Astrocyte (in vitro differentiated cells and primary cell): ENCODE measurements at regions not wholly inside any gene's neighbourhood (a gene's known extent, or its start where the extent isn't known, plus 50 kb on each side); places are given as distances from the start of the nearest gene placed in this dataset.

Source experiments
- DNase-seq: peaks from one replicate; pipeline ENCODE4 v3.0.0-alpha.2; 2010; ENCODE audit warnings: low read depth
- FAIRE-seq: peaks from 2 replicates; lab custom pipeline; 2011; peaks lifted over from hg19 to GRCh38; lab: Jason Lieb, UNC
- H2AFZ ChIP-seq: 2 replicates; pipeline ENCODE4 v1.6.0; 2012; ENCODE audit warnings: low read depth, low read length, inconsistent platforms
- H3K27ac ChIP-seq: 2 replicates; pipeline ENCODE4 v1.5.1; 2011; ENCODE audit warnings: low read depth, low read length, inconsistent platforms
- H3K27me3 ChIP-seq: 2 replicates; pipeline ENCODE4 v1.6.0; 2011; ENCODE audit warnings: low read length, inconsistent platforms; ENCODE audit not compliant: insufficient read depth
- H3K36me3 ChIP-seq: 2 replicates; pipeline ENCODE4 v1.5.1; 2011; ENCODE audit warnings: low read length, inconsistent platforms; ENCODE audit not compliant: insufficient read depth
- H3K4me1 ChIP-seq: 2 replicates; pipeline ENCODE4 v1.5.1; 2011; ENCODE audit warnings: low read length, inconsistent platforms; ENCODE audit not compliant: insufficient read depth
- H3K4me2 ChIP-seq: 2 replicates; pipeline ENCODE4 v1.6.0; 2012; ENCODE audit warnings: low read length, inconsistent platforms
- H3K4me3 ChIP-seq: 2 replicates; pipeline ENCODE4 v1.5.1; 2011; ENCODE audit warnings: low read depth, mild to moderate bottlenecking, low read length, inconsistent platforms; ENCODE audit not compliant: insufficient read depth
- H3K79me2 ChIP-seq: 2 replicates; pipeline ENCODE4 v1.6.0; 2012; ENCODE audit warnings: mild to moderate bottlenecking, low read length, inconsistent platforms; ENCODE audit not compliant: insufficient read depth
- H3K9ac ChIP-seq: 2 replicates; pipeline ENCODE4 v1.6.0; 2012; ENCODE audit warnings: mild to moderate bottlenecking, low read length, inconsistent platforms
- H3K9me3 ChIP-seq: 2 replicates; pipeline ENCODE4 v1.5.1; 2012; ENCODE audit warnings: low read depth, mild to moderate bottlenecking, low read length, inconsistent platforms; ENCODE audit not compliant: insufficient read depth
- H4K20me1 ChIP-seq: 2 replicates; pipeline ENCODE4 v1.6.0; 2012; ENCODE audit warnings: low read length, inconsistent platforms; ENCODE audit not compliant: insufficient read depth
- H3K27ac Mint-ChIP-seq: one replicate; pipeline ENCODE4 v1.8.0; 2021; ENCODE audit warnings: mild to moderate bottlenecking, mixed read lengths; ENCODE audit not compliant: unreplicated experiment
- H3K27me3 Mint-ChIP-seq: one replicate; pipeline ENCODE4 v1.8.0; 2021; ENCODE audit warnings: low read depth, mixed read lengths; ENCODE audit not compliant: unreplicated experiment
- H3K36me3 Mint-ChIP-seq: one replicate; pipeline ENCODE4 v1.8.0; 2021; ENCODE audit warnings: low read depth, mixed read lengths; ENCODE audit not compliant: unreplicated experiment
- H3K4me1 Mint-ChIP-seq: one replicate; pipeline ENCODE4 v1.8.0; 2021; ENCODE audit warnings: low read depth, mixed read lengths; ENCODE audit not compliant: unreplicated experiment
- H3K4me3 Mint-ChIP-seq: one replicate; pipeline ENCODE4 v1.8.0; 2021; ENCODE audit warnings: mild to moderate bottlenecking, moderate library complexity, mixed read lengths; ENCODE audit not compliant: unreplicated experiment
- H3K9me3 Mint-ChIP-seq: one replicate; pipeline ENCODE4 v1.8.0; 2021; ENCODE audit warnings: mild to moderate bottlenecking, mixed read lengths; ENCODE audit not compliant: unreplicated experiment
- EZH2 ChIP-seq: IDR thresholded peaks from 2 replicates; pipeline ENCODE4 v1.6.1; 2012; ENCODE audit warnings: mild to moderate bottlenecking, low read length, inconsistent platforms; ENCODE audit not compliant: insufficient read depth
- TF ChIP-seq, protein P1 (sequence below): IDR thresholded peaks from 2 replicates; pipeline ENCODE4 v1.5.1; 2011; ENCODE audit warnings: low read depth, mild to moderate bottlenecking, inconsistent platforms, low read length, moderate library complexity; ENCODE audit not compliant: insufficient read depth

DNA sequence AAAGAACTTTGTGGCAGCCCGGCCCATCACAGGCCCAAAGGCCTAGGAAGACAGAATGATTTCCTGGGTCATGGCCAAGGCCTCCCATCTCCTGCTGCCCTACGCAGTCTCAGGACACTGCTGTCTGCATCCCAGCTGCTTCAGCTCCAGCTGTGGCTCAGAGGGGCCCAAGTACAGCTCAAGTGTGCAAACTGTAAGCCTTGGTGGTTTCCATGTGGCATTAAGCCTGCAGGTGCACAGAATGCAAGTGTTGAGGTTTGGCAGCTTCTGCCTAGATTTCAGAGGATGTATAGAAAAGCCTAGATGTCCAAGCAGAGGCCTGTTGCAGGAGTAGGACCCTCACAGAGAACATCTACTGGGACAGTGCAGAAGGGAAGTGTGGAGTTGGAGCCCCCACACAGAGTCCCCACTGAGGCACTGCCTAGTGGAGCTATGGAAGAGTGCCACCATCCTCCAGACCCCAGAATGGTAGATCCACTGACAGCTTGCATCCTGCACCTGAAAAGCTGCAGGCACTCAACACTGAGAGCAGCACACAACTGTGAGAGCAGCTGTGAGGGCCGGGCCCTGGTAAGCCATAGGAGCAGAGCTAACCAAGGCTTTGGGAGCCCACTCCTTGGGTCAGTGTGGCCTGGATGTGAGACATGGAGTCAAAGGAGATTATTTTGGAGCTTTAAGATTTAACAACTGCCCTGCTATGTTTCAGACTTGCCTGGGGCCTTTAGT is 208.2 kb upstream of the CMC1 start:
- no peaks in the 10 kb centered on the region for H3K79me2 ChIP-seq
- H3K36me3 ChIP-seq: no peaks in the 10 kb centered on the region
- H3K9ac ChIP-seq: no peak overlapping the region
- H3K4me2 ChIP-seq: no peak overlapping the region
- H3K27ac ChIP-seq: no peak overlapping the region
- H3K4me1 ChIP-seq: no peaks in the 10 kb centered on the region
- no peak for DNase-seq
- Mint-ChIP-seq H3K4me3 (no peak overlapping the region), H3K4me1 (no peaks in the 10 kb centered on the region), H3K36me3 (no peaks in the 10 kb centered on the region), H3K27me3 (peaks cover 8% of the 10 kb centered on the region), H3K27ac (no peak overlapping the region), H3K9me3 (peaks cover 9% of the 10 kb centered on the region)
- no peak overlapping the region for H2AFZ ChIP-seq
- H3K4me3 ChIP-seq: no peak overlapping the region
- H4K20me1 ChIP-seq: no peaks in the 10 kb centered on the region
- FAIRE-seq: no peak
- no peaks in the 10 kb centered on the region for H3K27me3 ChIP-seq
- TF ChIP-seq EZH2: no peak
- TF ChIP-seq, protein P1, sequence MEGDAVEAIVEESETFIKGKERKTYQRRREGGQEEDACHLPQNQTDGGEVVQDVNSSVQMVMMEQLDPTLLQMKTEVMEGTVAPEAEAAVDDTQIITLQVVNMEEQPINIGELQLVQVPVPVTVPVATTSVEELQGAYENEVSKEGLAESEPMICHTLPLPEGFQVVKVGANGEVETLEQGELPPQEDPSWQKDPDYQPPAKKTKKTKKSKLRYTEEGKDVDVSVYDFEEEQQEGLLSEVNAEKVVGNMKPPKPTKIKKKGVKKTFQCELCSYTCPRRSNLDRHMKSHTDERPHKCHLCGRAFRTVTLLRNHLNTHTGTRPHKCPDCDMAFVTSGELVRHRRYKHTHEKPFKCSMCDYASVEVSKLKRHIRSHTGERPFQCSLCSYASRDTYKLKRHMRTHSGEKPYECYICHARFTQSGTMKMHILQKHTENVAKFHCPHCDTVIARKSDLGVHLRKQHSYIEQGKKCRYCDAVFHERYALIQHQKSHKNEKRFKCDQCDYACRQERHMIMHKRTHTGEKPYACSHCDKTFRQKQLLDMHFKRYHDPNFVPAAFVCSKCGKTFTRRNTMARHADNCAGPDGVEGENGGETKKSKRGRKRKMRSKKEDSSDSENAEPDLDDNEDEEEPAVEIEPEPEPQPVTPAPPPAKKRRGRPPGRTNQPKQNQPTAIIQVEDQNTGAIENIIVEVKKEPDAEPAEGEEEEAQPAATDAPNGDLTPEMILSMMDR: no peak
- H3K9me3 ChIP-seq: peaks cover 3% of the 10 kb centered on the region

DNA sequence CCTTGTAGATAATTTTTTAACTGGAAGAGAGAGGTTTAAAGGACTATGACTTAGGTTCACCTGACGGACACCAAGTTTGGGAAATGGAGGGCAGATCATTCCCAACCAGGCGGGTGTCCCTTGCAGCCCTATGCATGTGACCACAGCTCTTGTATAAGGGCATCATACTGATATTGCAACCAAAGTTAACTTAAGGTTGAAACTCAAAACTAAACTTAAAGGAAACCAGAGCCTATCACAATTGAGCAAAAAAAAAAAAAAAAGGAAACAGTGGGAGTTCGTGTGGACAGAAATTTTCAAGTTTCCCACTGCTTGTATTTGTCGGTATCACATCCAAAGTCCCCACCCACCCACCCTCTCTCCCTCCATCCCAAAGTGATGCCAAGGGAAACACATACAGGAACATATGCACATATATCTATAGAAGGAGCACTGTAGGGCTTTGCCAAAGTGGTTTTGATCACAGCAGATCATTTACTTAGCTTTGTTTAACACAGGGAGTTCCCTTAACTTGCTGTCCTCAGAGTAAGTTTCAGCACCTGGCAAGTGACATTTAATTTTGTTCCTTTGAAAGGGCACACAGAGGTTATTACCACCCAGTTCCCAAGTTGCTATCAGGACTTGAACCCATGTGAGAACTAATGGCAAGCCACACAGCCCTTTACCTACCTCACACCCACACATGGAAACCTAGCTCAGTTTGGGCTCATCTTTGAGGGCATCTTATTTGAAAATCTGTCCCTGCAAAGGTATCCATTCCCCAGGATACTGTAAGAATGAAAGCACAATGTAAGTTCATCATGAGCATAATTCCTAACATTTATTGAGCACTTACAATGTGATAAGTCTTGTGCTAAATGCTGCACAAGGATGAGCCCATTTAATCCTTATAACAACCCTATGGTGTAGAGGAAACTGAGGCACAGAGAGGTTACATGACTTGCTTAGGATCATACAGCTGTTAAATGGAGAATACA is 204.5 kb upstream of the CMC1 start:
- Mint-ChIP-seq H3K4me3 (no peak overlapping the region), H3K36me3 (no peaks in the 10 kb centered on the region), H3K27ac (no peak overlapping the region), H3K4me1 (no peaks in the 10 kb centered on the region), H3K27me3 (peaks cover 5% of the 10 kb centered on the region), H3K9me3 (peaks cover 7% of the 10 kb centered on the region)
- Histone ChIP-seq H3K27me3 (no peaks in the 10 kb centered on the region), H3K79me2 (no peaks in the 10 kb centered on the region), H3K4me1 (no peaks in the 10 kb centered on the region), H2AFZ (no peak overlapping the region), H3K36me3 (no peaks in the 10 kb centered on the region), H3K9me3 (peaks cover 2% of the 10 kb centered on the region), H3K4me2 (no peak overlapping the region), H4K20me1 (no peaks in the 10 kb centered on the region), H3K4me3 (no peak overlapping the region), H3K27ac (no peak overlapping the region), H3K9ac (no peak overlapping the region)
- TF ChIP-seq, protein P1: no peak
- no peak for TF ChIP-seq EZH2
- FAIRE-seq (no peak), DNase-seq (no peak)
